ENCODE measurements at regions not wholly inside any gene's neighbourhood (a gene's known extent, or its start where the extent isn't known, plus 50 kb on each side); places are given as distances from the start of the nearest gene placed in this dataset.
"Not testable (repeated sequence)": the region's sequence is repeated elsewhere in the genome, so short reads cannot be mapped to it uniquely, and the experiment has no call there.

DNA sequence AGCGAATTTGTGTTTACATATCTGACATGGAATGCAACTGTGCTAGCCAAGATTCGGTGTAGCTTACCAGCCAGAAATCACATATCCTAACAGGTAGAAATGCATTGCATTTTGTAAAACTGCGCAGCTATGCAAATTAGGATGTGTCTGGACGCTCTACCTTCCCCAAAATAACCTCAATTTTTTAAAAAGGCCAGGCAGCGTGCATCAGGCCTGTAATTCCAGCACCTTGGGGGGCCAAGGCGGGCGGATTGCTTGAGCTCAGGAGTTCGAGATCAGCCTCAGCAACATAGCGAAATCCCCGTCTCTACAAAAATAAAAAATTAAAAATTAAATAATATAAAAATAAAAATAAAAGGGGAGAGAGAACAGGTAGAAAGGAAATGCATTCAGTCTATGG lies 305.0 kb downstream of the TYW1 start:
- no peak for DNase-seq (ENCODE audit: low spot score)

DNA sequence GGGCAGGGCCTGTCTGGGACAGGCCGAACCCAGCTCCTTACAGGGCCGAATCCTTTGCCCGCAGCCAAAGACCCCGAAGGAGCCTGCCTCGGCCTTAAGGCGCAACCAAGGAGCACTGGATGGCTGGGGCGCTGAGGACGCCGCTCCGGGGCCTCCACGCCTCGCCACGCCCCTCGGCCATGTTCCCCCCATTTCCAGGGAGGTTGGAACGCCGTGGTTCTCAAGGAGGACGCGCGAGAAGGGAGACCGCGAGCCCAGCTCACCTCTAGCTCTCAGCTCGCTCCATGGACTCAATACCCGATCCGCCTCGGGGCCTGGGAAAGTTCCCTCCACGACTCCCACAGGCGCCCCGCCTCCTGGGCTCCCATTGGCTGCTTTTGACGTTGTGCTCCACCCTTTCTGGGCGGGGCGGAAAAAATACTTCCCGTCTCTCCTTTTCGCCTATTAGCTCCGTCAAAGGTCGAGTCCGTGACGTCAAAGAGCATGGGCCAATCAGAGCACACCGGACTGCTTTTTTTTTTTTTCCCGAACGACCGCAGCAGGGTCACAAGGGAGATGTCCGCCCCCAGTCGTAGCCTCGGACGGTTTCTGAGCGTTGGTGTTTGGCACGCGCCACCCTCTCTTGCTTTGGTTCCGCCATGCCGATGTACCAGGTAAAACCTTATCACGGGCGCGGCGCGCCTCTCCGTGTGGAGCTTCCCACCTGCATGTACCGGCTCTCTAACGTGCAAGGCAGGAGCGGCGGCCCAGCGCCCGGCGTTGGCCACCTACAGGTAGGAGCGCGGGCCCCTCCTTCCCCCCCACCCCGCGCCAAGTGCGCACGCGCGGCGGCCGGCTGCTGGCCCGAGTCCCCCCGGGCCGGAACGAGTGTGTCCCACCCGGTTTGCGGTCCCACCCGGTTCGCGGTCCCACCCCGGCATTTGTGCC lies 305.7 kb downstream of the TYW1 start:
- peak; percentile 99 for DNase-seq (ENCODE audit: low spot score)

DNA sequence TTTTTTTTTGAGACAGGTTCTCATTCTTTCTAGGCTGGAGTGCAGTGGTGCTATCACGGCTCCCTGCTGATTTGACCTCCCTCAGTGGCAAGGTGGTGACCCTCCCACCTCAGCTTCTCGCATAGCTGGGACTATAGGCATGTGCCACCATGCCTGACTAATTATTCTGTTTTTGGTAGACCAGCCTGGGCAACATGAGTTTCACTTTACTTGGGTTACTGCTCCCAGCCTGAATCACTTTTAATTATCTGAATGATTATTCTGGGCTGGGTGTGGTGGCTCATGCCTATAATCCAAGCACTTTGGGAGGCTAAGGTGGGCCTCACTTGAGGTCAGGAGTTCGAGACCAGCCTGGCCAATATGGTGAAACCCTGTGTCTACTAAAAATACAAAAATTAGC lies 308.2 kb downstream of the TYW1 start:
- DNase-seq (ENCODE audit: low spot score) = not testable (repeated sequence)

DNA sequence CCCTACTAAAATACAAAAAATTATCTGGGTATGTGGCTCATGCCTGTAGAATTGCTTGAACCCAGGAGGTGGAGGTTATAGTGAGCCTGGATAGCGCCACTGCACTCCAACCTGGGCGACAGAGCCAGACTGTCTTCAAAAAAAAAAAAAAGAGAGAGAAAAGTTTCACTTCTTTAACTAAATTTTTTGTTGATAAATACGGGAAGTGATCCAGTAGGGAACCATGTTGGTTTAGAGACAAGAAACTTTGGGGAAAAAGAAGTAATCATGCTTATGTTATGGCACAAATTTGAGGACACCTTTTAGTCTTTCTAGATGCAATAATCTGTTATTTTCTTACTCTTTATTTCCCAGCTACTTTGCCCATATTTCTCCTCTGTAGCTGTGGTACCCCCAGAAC lies 309.7 kb downstream of the TYW1 start:
- no peak for DNase-seq (ENCODE audit: low spot score)

DNA sequence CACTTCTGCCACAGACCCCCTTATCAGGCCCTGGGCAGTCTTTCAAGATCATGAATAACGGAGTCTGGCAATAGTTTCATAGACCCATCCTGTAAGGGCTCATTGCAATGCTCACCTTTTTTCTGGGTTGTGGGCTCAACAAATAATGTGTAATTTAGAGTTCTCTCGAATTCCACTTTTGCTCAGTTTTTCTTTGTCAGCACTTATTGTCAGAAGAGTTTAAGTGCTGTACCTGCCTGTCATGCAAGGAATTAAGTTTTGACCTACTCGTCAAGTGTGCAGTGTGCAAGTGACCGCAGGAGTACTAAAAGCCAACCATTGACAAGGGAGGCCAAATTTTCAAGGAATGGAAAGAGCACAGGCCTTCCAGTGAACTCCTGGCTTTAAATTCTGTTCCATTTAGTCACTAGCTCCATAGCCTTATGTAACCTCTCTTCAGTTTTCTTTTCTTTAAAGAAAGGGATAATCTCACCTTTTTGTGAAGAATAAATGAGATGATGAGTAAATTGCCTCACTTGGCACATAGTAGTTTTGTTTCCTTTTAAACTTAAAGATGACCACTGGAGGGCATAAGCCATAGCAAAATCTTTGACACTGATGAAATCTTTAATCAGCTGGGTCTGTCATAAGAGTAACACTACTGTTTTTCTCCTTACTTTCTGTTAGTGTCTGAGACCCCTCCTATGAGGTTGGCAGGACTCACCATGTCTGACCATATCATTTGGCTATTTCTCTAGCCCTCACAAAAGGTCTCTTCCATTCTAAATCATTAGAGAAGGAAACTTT lies 313.3 kb downstream of the TYW1 start:
- DNase-seq (ENCODE audit: low spot score) = no peak

DNA sequence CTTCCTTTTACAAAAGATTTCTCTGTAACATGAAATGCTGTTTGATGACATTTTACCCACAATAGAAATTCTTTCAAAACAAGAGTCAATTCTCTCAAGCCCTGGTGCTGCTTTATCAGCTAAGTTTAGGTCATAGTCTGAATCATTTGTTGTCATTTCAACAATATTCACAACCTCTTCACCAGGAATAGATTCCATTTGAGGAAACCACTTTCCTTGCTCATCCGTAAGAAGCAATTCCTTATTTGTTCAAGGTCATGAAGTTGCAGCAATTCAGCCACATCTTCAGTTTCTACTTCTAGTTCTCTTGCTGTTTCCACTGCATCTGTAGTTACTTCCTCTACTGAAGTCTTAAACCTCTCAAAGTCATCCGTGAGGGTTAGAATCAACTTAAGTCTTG lies 315.3 kb downstream of the TYW1 start:
- DNase-seq (ENCODE audit: low spot score) = no peak

DNA sequence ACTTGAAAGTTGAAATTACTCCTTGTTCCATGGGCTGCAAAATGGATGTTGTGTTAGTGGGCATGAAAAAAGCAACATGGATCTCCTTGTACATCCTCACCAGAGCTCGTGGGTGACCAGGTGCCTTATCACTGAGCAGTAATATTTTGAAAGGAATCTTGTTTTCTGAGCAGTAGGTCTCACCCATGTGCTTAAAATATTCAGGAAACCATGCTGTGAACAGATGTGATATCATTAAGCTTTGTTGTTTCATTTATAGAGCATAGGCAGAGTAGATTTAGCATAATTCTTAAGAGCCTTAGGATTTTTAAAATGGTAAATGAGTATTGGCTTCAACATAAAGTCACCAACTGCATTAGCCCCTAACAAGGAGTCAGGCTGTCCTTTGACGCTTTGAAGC lies 316.6 kb downstream of the TYW1 start:
- no peak for DNase-seq (ENCODE audit: low spot score)

DNA sequence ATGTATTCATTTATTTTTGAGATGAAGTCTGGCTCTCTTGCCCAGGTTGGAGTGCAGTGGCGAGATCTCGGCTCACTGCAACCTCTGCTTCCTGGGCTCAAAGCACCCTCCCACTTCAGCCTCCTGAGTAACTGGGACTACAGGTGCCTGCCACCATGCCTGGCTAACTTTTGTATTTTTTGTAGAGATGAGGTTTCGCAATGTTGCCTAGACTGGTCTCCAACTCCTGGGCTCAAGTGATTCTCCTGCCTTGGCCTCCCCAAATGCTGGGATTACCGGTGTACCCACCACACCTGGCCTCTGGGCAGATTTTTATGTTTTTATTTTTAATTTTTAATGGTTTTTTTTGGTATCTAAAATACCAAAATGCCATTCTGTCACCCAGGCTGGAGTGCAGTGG lies 320.3 kb downstream of the TYW1 start:
- not testable (repeated sequence) for DNase-seq (ENCODE audit: low spot score)

DNA sequence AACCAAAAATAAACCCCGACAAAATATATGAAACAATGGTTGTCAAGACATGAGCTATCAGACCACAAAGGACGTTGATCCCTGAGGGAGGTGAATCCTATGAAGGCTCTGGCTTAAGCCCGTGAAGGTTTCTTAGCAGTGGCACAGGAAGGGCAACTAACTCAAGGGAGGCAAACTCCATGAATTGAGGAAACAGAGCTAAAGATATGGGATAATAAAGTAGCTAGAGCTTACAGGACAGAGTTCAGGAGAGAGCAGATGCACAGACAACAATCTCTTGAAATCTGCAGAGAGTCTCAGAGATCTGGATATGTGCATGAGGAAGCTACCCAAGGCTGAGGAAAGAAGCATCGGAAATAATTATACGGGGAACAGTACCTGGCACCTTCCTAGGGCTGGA lies 331.6 kb downstream of the TYW1 start:
- DNase-seq (ENCODE audit: low spot score) = not testable (repeated sequence)

DNA sequence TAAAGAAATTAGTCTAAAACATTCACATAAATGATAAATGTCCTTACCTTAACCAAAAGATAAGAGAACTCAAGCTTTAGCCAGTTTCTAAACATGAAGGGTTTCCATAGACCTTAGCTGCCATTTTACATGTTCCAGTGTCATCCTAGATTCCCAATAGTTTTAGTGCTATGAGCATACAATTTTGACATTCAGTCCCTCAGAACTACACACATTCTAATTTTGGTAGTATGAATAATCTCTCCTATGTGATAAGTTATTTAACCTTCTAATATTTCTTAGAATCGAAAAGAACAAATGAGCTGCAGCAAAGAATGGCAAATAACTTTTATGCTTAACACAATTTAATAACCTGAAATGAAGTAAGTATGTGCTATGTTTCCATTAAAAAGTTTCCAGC lies 338.5 kb downstream of the TYW1 start:
- not testable (repeated sequence) for DNase-seq (ENCODE audit: low spot score)

DNA sequence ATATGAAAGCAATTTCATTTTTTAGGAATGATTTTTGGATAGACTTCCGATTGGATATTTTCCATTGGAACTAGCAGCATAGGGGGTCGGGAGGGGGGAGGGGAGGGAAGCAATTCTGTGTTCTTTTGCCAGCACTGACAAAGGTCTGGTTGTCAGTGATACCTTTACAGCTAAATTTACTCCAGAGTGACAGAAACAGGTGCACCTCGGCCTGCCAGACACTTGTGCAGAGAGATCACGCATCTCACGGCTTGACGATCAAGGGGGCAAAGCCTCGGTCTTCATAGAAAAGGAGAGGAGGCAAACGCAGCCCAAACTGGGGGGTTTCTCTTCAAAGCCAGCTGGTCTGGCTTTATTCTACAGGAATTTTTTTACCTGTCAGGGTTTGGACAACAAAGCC lies 339.0 kb downstream of the TYW1 start:
- not testable (repeated sequence) for DNase-seq (ENCODE audit: low spot score)

DNA sequence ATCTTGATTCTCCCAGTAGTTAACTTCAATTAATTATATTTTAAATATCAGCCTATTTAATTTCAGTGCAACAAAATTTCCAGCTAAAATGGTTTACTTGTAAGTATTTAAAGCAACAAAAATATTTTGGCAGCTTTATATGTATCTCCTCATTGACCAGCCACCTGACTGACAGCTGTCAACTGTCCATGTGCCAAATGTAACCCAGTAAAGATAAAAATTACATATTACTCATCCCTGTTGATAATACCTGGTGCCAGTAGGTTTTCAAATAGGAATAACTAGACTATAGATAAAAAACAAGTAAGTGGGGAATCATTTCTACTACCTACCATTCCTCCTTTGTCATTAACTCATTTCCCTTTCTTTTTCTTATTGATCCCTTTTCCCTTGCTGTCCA lies 341.9 kb downstream of the TYW1 start:
- not testable (repeated sequence) for DNase-seq (ENCODE audit: low spot score)

DNA sequence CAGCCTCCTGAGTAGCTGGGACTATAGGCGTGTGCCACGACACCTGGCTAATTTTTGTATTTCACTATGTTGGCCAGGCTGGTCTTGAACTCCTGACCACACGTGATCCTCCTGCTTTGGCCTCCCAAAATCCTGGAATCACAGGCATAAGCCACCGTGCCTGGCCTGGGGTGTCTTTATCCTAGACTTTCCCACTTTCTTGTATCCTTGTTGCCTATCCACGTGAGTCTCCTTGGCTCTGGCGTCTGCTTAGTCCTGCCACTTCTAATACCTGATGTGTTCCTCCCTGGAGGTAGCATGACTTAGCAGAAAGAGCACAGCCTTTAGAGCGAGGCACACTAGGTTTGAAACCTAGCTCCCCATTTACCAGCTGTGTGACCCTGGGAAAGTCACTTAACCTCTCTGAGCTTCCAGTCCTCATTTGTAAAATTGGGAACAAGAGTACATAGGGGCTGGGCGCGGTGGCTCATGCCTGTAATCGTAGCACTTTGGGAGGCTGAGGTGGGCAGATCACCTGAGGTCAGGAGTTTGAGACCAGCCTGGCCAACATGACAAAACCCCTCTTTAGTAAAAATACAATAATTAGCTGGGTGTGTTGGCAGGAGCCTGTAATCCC lies 344.6 kb downstream of the TYW1 start:
- DNase-seq (ENCODE audit: low spot score) = no peak

DNA sequence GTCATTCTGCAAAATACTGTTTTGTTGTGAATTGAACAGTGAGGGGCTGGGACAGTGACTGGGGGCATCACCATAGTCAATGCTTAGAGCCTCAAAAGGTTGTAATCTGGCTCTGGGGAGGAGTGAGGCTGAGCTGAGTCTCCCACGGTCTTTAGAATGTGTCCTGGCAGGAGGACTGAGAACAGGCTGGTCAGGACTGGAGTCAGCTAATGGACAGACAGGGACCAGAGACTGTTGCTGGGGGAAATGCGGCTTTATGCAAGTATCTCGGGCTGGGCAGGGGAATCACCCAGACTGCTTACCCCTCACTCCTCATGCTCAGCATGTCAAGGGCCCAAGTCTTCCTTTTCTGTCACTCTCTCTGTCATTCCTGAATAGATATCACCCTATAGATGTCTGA lies 346.5 kb downstream of the TYW1 start:
- DNase-seq (ENCODE audit: low spot score) = no peak

DNA sequence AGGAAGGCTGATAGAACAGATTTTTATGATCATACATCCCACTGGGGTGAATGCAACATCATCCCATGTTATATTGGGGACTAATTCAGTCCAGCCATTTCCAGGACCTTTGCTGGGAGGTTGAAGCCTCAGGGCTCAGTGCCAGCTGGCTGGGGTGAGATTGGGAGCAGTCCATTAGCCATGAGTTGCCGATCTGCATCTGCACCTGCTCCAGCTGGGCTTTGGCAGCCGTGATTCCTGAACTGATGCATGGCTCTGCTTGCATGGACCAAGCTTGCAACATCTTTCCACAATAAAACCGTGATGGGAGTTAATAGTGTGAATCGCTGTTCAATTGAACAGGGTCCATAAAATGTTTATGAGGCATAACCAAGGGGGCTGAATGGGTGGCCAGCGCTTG lies 346.9 kb downstream of the TYW1 start:
- DNase-seq (ENCODE audit: low spot score) = no peak

DNA sequence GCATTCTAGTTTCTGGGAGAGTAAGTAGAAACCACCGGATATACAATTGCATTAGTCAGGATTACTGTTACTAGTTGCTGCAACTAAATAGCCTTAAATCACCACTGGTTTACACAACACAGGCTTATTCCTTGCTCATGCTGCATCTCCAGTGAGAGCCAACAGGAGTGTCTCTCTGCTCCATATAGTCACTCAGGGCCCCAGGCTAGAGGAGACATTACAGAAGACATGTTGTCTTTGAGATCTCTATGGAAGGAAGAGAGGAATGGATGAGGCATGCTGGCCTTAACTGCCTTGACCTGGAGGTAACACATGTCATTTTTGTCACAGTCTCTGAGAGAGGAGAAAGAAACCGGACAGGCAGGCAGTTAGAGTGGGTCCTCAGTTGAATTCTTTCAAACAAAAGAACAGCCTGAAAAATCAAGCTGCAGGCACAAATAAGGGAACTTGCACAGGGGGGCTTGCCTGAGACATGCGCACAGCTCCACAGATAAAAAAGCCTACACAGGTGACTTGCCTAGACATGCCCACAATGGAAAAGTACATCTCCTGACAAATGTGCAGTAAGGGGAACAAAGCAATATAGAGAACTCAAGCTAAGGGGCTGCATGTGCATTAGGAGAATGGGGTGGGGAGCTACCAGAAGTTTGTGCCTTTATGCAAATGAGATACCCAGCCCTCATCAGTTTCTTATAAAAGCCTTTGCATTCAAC lies 348.0 kb downstream of the TYW1 start:
- no peak for DNase-seq (ENCODE audit: low spot score)

DNA sequence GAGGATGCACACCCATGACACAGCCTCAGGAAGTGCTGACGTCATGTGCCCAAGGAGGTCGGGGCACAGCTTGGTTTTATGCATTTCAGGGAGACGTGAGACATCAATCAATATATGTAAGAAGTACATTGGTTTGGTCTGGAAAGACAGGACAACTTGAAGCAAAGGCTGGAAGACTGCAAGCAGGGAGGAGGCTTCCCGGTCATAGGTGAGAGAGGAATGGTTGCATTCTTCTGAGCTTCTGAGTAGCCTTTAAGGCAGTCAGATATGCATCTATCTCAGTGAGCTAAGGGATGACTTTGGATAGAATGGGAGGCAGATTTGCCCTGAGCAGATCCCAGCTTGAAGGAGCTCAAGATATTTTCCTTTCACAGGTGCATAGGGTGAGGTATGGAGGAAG lies 349.5 kb downstream of the TYW1 start:
- DNase-seq (ENCODE audit: low spot score) = no peak

DNA sequence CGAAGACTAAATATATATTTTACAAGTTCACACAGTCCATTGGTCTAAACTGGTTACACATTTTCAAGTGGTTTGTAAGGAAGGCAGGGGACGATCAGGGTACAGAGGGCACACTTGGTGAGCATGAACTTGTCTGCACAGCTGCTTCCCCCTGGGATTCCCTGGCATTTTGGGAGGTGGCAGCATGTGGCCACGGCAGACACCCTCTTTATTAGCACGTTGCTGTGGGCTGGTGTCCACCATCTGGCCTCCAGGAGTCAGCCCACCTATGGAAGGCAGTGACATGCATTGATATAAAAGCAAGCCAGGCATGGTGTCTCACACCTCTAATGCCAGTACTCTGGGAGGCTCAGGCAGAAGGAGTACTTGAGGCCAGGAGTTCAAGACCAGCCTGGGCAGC lies 350.2 kb downstream of the TYW1 start:
- DNase-seq (ENCODE audit: low spot score) = no peak

DNA sequence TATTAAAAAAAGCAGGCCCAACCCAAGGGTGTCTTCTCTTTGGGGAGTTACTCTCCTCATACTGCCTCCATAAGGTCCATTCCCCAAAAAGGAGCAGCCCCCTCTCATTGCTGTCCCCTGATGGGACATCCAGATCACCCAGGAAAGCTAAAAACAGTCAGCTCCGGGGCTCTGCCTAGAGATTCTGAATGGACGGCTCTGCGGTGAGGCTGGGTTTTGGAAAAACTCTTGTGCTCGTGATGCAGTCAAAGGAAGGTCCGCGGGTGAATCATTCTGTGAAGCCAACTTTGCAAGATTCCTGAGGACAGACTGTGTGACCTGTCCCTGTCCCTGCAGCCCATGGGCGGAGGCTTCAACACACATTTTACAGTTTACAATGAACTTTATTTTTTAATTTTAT lies 351.5 kb downstream of the TYW1 start:
- no peak for DNase-seq (ENCODE audit: low spot score)

DNA sequence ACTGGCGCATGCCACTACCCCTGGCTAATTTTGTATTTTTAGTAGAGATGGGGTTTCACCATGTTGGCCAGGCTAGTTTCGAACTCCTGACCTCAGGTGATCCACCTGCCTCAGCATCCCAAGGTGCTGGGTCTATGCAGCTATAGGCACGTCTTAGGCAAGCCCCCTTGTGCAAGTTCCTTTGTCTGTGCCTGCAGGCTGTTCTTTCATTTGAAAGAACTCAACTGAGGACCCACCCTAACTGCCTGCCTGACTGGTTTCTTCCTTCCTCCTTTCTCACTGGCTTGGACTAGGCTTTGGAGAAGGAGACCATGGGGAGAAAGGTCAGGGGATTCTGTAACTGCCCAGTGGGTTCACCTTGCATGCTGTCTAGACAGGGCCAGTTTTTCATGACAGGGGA lies 361.0 kb downstream of the TYW1 start:
- not testable (repeated sequence) for DNase-seq (ENCODE audit: low spot score)

DNA sequence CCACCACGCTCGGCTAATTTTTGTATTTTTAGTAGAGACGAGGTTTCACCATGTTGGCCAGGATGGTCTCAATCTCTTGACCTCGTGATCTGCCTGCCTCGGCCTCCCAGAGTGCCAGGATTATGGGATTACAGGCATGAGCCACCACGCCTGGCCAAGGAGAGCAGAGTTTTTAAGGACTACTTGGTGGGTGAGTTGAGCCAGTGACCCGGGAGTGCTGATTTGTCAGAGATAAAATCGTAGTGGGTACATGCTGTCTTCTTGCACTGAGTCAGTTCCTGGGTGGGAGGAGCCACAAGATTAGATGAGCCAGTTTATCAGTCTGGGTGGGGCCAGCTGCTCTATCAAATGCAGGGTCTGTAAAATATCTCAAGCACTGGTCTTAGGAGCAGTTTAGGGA lies 361.7 kb downstream of the TYW1 start:
- not testable (repeated sequence) for DNase-seq (ENCODE audit: low spot score)

DNA sequence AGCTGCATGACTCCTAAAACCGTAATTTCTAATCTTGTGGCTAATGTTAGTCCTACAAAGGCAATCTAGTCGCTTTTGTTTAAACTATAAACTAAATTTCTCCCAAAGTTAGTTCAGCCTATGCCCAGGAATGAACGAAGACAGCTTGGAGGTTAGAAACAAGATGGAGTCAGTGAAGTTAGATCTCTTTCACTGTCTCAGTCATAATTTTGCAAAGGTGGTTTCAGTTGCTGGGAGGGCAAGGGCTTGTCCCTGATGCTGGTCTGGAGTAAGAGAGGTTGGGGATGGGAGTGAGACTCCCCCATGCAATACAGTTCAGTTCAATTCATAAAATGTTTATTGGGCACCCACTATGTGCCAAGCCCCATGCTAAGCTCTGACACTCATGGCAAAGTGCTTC lies 362.1 kb downstream of the TYW1 start:
- not testable (repeated sequence) for DNase-seq (ENCODE audit: low spot score)
